ENCODE measurements at regions not wholly inside any gene's neighbourhood (a gene's known extent, or its start where the extent isn't known, plus 50 kb on each side); places are given as distances from the start of the nearest gene placed in this dataset.
A peak's percentile ranks its signal among the peaks of the same experiment; 100 is the strongest.
"Not testable (repeated sequence)": the region's sequence is repeated elsewhere in the genome, so short reads cannot be mapped to it uniquely, and the experiment has no call there.

- peak; percentile 24 for DNase-seq (ENCODE audit: low spot score)
Observed at GRCh38 chr5:120817044-120817985, 353.2 kb downstream of the PRR16 start.

GRCh38 chr5:120818128-120818527 lies 354.0 kb downstream of the PRR16 start:
- no peak for DNase-seq (ENCODE audit: low spot score)

- DNase-seq (ENCODE audit: low spot score): no peak
Observed at GRCh38 chr5:120823328-120823727, 359.2 kb downstream of the PRR16 start.

- not testable (repeated sequence) for DNase-seq (ENCODE audit: low spot score)
Observed at GRCh38 chr5:120831646-120832045, 367.5 kb downstream of the PRR16 start.

- DNase-seq (ENCODE audit: low spot score): no peak
Observed at GRCh38 chr5:120841830-120842229, 377.7 kb downstream of the PRR16 start.

GRCh38 chr5:120843390-120843980 lies 379.4 kb downstream of the PRR16 start:
- DNase-seq (ENCODE audit: low spot score): no peak

- no peak for DNase-seq (ENCODE audit: low spot score)
Observed at GRCh38 chr5:120848883-120849282, 384.8 kb downstream of the PRR16 start.

- DNase-seq (ENCODE audit: low spot score): no peak
Observed at GRCh38 chr5:120852222-120852860, 388.2 kb downstream of the PRR16 start.

- no peak for DNase-seq (ENCODE audit: low spot score)
Observed at GRCh38 chr5:120866997-120867396, 402.9 kb downstream of the PRR16 start.

GRCh38 chr5:120869831-120870230 lies 405.7 kb downstream of the PRR16 start:
- no peak for DNase-seq (ENCODE audit: low spot score)

- DNase-seq (ENCODE audit: low spot score): no peak
Observed at GRCh38 chr5:120872297-120872696, 408.2 kb downstream of the PRR16 start.

- DNase-seq (ENCODE audit: low spot score): peak; percentile 5
Observed at GRCh38 chr5:120873083-120873482, 409.0 kb downstream of the PRR16 start.

- DNase-seq (ENCODE audit: low spot score): no peak
Observed at GRCh38 chr5:120874081-120874862, 410.2 kb downstream of the PRR16 start.

- DNase-seq (ENCODE audit: low spot score): no peak
Observed at GRCh38 chr5:120882038-120882775, 418.1 kb downstream of the PRR16 start.

- no peak for DNase-seq (ENCODE audit: low spot score)
Observed at GRCh38 chr5:120886351-120886860, 422.3 kb downstream of the PRR16 start.

GRCh38 chr5:120895660-120896059 lies 431.6 kb downstream of the PRR16 start:
- DNase-seq (ENCODE audit: low spot score): no peak

- no peak for DNase-seq (ENCODE audit: low spot score)
Observed at GRCh38 chr5:120901199-120901598, 437.1 kb downstream of the PRR16 start.

GRCh38 chr5:120907953-120908352 lies 443.9 kb downstream of the PRR16 start:
- DNase-seq (ENCODE audit: low spot score): no peak

- DNase-seq (ENCODE audit: low spot score): no peak
Observed at GRCh38 chr5:120910629-120911028, 446.5 kb downstream of the PRR16 start.

GRCh38 chr5:120913396-120913795 lies 449.3 kb downstream of the PRR16 start:
- DNase-seq (ENCODE audit: low spot score): no peak

- DNase-seq (ENCODE audit: low spot score): no peak
Observed at GRCh38 chr5:120917214-120917758, 453.2 kb downstream of the PRR16 start.

All from AG08395 (cell line).